ENCODE measurements at regions not wholly inside any gene's neighbourhood (a gene's known extent, or its start where the extent isn't known, plus 50 kb on each side); places are given as distances from the start of the nearest gene placed in this dataset.

GRCh38 chr5:124668353-124669299 lies 77.8 kb downstream of the ZNF608 start:
- TF ChIP-seq CTCF (IDR thresholded peaks at IDR 0.05) (no peak), EP300 (IDR thresholded peaks at IDR 0.05) (no peak)

All from stomach (tissue), 4 donors.